GM21526 (cell line): ENCODE measurements at regions not wholly inside any gene's neighbourhood (a gene's known extent, or its start where the extent isn't known, plus 50 kb on each side); places are given as distances from the start of the nearest gene placed in this dataset.
"Not testable (repeated sequence)": the region's sequence is repeated elsewhere in the genome, so short reads cannot be mapped to it uniquely, and the experiment has no call there.

Experiments used
- ATAC-seq: cut with Tn5 transposase; IDR thresholded peaks from one replicate; pipeline ENCODE4 v1.9.1; 2021; ENCODE audit warnings: moderate library complexity; ENCODE audit not compliant: unreplicated experiment, low FRiP score

GRCh38 chr5:92962752-92963151 lies 618.3 kb downstream of the NR2F1-AS1 start:
- no peak for ATAC-seq

- no peak for ATAC-seq
Observed at GRCh38 chr5:92956886-92957285, 624.1 kb downstream of the NR2F1-AS1 start.

- ATAC-seq, result no peak
Observed at GRCh38 chr5:92952243-92952642, 628.8 kb downstream of the NR2F1-AS1 start.

- ATAC-seq, result no peak
Observed at GRCh38 chr5:92951746-92952145, 629.3 kb downstream of the NR2F1-AS1 start.

- ATAC-seq, result no peak
Observed at GRCh38 chr5:92946546-92946945, 634.5 kb downstream of the NR2F1-AS1 start.

- ATAC-seq, result no peak
Observed at GRCh38 chr5:92945605-92946097, 635.4 kb downstream of the NR2F1-AS1 start.

GRCh38 chr5:92944903-92945604 lies 636.0 kb downstream of the NR2F1-AS1 start:
- ATAC-seq, result no peak

- no peak for ATAC-seq
Observed at GRCh38 chr5:92944337-92944736, 636.7 kb downstream of the NR2F1-AS1 start.

GRCh38 chr5:92942762-92943161 lies 638.3 kb downstream of the NR2F1-AS1 start:
- ATAC-seq, result no peak

GRCh38 chr5:92941806-92942205 lies 639.2 kb downstream of the NR2F1-AS1 start:
- no peak for ATAC-seq

GRCh38 chr5:92939428-92939827 lies 641.6 kb downstream of the NR2F1-AS1 start:
- no peak for ATAC-seq

- ATAC-seq, result not testable (repeated sequence)
Observed at GRCh38 chr5:92937396-92937795, 643.6 kb downstream of the NR2F1-AS1 start.

GRCh38 chr5:92930057-92930456 lies 651.0 kb downstream of the NR2F1-AS1 start:
- ATAC-seq, result no peak

GRCh38 chr5:92927291-92927778 lies 653.7 kb downstream of the NR2F1-AS1 start:
- no peak for ATAC-seq

- no peak for ATAC-seq
Observed at GRCh38 chr5:92923885-92924284, 657.1 kb downstream of the NR2F1-AS1 start.

GRCh38 chr5:92922231-92922967 lies 658.6 kb downstream of the NR2F1-AS1 start:
- no peak for ATAC-seq

- no peak for ATAC-seq
Observed at GRCh38 chr5:92917044-92917443, 664.0 kb downstream of the NR2F1-AS1 start.

GRCh38 chr5:92916036-92916435 lies 665.0 kb downstream of the NR2F1-AS1 start:
- no peak for ATAC-seq

GRCh38 chr5:92912283-92912682 lies 668.7 kb downstream of the NR2F1-AS1 start:
- no peak for ATAC-seq

GRCh38 chr5:92911851-92912250 lies 669.2 kb downstream of the NR2F1-AS1 start:
- no peak for ATAC-seq

GRCh38 chr5:92911293-92911692 lies 669.7 kb downstream of the NR2F1-AS1 start:
- no peak for ATAC-seq

- peak; percentile 43 for ATAC-seq
Observed at GRCh38 chr5:92909602-92909962, 671.4 kb downstream of the NR2F1-AS1 start.
